Renal pelvis (tissue), 1 donor: ENCODE measurements at regions not wholly inside any gene's neighbourhood (a gene's known extent, or its start where the extent isn't known, plus 50 kb on each side); places are given as distances from the start of the nearest gene placed in this dataset.
"Not testable (repeated sequence)": the region's sequence is repeated elsewhere in the genome, so short reads cannot be mapped to it uniquely, and the experiment has no call there.

ENCODE experiments used
- DNase-seq: peaks from one replicate; pipeline ENCODE4 v3.0.0-alpha.2; 2013

DNA sequence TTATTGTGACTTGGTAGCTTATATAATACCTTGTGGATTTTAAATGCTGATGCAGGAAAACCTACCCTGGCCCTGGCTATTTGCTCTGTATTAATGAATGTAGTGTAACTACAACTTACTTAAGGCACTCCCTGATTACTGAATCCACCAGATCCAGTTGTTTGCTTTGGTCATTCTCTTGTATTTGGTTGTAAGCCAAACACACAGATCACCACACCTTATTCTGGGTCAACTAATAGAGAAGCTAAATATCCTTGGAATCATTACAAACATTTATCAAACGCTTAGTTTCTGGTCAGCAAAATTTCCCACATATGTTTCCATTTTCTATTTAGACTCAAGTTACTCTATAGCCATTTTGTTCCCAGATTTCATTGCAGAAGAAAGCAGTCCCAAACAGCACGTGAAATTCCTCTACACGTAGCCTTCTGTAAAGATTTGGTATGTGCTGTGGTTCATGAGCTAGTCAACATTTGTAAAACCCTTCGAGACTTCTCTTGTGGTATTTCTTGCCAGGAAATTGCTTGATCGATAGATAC, 322.6 kb downstream of the MEX3B start:
- DNase-seq, result no peak

DNA sequence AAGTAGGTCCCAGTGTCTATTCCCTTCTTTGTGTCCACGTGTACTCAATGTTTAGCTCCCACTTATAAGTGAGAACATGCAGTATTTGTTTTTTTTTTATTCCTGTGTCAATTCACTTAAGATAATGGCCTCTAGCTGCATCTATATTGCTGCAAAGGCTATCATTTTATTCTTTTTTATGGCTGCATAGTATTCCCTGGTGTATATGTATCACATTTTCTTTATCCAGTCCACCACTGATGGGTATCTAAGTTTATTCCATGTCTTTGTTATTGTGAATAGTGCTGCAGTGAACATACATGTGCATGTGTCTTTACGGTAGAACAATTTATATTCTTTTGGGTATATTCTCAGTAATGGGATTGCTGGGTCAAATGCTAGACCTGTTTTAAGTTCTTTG, 329.4 kb downstream of the MEX3B start:
- not testable (repeated sequence) for DNase-seq

DNA sequence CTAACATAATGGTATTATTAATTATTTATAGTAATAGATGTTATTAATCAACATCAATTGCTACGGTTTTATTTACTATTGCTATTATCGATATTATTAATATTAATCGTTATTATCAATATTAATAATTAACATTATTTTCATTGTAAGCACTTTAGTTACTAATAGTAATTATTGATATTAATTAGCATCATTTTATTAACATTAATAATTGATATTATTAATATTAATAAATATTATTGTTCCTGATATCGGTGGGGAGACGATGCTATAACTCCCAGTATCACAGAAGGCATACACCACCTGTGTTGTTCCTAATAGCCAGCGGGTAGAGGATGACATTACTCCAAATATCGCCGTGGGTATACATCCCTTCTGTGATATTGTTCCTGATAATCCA, 335.5 kb downstream of the MEX3B start:
- no peak for DNase-seq

DNA sequence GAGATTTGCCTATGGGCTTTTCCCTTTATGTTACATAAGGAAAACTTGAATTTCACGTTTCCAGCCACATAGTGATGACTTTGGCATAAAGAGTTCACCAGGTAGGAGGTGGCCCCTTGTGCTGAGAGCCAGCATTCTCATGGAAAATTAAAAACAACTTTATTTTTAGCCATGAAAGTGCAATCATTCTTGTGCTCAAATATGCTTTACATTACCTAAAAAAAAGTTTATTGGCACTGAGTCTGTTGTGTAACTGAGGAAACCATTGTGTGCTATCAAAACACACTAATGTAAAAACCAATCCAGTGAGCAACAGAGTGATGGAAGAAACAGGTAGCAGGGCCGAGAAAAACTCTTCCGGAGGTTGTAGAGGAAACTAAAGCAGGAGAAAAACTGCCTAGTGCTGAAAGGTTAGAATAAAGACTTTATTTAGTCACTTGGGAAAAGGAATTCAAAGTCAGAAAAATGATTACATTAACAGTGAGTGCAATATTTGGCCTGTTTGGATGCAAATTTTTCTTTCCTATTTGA, 332.9 kb upstream of the TMC3 start:
- DNase-seq, result not testable (repeated sequence)

DNA sequence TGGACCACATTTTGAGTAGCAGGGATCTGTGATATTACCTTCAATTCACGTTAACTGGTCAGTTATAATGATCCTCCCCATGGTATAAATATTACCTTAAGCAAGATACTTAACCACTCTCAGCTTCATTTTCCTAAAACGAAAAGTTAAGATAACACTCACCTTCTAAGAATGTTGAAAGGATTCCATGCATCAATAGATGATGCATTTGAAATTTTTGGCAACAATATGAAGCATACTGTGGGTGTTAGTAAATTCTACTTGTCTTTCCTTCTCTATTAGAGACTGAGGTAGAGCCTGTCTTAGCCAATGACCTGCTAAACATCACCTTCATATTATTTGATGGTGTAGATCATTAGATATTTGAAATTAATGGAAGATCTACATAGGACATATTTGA, 331.7 kb upstream of the TMC3 start:
- not testable (repeated sequence) for DNase-seq

DNA sequence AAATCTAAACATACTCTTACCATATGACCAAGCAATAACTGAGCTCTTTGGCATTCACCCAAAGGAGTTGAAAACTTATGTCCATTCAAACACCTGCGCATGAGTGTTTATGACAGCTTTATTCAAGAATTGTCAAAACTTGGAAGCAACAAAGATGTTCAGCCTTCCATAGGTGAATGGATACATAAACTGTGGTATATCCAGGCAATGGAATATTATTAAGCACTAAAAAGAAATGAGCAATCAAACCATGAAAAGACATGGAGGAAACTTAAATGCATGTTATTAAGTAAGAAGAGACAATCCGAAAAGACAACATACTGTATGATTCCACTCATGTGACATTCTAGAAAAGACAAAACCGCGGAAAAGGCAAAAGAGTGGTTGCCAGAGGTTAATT, 312.0 kb upstream of the TMC3 start:
- DNase-seq, result no peak

DNA sequence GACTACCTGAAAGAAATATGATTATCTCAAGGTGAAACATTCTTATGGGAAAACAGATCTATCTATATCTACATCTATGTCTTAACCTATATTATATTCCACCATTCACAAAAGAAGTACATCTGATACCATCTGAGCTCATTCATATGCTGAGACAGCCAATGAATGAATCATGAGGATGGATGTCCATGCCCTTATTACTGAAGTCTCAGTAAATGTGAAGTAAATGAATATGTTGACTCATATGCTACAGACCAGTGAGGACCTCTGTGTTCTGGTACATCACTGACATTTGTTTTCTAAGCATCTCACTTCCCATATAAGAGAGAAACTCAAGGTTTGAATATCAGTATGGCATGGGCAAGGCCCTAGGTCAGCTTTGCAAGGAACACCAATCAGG, 311.2 kb upstream of the TMC3 start:
- DNase-seq, result no peak

DNA sequence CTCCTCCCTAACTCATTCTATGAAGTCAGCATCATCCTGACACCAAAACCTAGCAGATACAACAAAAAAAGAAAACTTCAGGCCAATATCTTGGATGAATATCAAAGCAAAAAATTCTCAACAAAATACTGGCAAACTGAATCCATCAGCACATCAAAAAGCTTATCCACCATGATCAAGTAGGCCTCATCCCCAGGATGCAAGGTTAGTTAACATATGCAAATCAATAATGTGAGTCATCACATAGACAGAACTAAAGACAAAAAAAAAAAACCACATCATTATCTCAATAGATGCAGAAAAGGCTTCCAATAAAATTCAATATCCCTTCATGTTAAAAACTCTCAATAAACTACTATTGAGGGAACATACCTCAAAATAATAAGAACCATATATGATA, 306.8 kb upstream of the TMC3 start:
- no peak for DNase-seq

DNA sequence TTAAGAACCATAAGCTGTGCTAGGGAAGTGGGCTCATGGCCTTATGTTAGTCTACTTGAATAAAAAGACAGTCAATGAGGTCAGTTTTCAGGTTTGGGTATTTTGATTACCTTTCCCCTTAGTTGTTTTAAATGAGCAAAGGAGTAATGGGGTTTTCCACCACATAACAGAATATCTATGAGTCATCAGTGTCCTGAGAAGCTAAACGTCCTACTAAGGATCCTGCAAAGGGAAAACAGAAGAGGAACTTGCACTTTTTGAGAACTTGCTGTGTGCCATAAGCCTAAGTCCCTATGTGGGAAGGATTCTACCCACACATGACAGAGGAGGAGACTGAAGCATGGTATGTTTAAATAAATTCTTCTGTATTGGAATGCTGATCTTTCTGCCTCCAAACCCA, 292.8 kb upstream of the TMC3 start:
- no peak for DNase-seq

DNA sequence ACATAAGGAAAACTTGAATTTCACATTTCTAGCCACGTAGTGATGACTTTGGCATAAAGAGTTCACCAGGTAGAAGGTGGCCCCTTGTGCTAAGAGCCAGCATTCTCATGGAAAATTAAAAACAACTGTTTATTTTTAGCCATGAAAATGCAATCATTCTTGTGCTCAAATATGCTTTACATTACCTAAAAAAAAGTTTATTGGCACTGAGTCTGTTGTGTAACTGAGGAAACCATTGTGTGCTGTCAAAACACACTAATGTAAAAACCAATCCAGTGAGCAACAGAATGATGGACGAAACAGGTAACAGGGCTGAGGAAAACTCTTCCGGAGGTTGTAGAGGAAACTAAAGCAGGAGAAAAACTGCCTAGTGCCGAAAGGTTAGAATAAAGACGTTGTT, 287.0 kb upstream of the TMC3 start:
- DNase-seq, result no peak

DNA sequence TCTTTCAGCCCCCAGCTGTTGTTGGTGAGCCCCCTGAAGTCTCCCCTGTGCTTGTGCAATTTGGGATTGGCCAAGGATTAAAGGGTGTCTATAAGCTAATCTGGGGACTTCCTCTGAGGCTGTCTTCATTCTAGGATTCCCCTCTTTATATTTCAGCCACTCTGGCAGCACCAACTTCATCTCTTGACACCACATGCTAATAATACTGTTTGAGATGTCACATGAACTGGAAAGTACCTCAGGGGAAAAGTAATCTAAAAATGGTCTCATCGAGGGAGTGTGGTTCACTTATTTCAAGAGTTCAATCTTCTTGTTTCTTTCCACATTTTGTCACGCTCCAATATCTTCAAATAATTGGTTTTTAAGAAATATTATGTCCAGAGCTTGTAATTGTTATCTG, 279.2 kb upstream of the TMC3 start:
- DNase-seq, result no peak

DNA sequence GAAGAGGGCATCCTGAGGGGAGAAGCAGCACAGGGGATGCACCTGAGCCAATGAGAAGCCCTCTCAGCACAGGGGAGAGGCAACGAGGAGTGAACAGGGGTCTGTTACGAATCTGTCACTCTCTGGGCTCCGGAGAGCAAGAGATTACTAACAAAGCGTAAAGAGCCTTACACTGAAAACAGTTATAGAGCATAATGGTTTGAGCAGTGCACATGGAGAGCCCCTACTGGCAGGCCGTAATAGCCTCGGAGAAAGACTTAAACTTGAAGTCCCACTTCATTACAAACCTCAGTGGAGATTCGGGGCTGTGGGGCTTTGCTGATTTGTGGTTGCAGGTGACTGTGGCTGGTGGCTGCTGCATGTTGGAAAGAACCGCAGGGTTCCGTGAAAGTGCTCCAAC, 271.5 kb upstream of the TMC3 start:
- no peak for DNase-seq

DNA sequence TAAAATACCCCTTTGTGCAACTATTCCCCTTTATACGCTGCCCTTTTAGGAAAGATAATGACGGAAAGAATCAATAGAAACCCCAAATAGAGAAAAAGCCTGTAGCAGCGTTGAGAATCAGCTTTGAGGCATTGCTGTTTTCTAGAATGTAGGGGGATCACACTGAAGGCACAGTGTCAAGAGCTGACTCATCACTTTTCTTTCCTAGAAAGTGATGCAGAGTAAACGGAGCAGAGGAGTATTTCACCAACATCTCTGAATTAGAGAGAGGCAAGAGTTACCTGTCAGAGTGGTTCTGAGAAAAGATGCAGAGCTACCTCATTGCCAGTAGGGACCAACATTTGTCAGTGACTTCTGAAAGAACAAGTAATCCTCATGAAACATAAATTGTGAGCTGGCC, 269.8 kb upstream of the TMC3 start:
- no peak for DNase-seq

DNA sequence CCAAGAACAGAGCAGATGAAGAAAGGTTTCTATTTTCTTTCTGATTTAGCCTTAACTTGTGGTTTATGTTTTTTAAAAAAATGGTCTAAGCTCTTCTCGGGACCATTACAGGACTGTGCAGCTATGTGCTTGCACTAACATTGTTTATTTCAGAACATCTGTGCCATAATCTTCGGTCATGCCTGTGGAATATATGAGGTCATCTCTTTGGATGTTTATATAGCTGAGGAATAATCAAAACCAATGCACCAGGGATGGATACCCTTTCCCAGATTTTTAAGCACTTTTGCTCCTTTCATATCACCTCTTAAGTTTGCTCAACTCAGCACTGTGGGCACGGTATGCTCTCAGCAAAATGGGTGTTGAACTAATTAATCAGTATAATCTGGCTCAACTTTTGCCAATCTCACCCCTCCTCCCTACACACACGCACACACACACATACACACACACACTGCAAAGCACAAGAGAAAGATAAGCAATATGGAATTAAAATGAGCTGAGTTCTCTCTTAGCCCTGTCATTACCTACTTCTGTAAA, 268.5 kb upstream of the TMC3 start:
- peak; percentile 1 for DNase-seq

DNA sequence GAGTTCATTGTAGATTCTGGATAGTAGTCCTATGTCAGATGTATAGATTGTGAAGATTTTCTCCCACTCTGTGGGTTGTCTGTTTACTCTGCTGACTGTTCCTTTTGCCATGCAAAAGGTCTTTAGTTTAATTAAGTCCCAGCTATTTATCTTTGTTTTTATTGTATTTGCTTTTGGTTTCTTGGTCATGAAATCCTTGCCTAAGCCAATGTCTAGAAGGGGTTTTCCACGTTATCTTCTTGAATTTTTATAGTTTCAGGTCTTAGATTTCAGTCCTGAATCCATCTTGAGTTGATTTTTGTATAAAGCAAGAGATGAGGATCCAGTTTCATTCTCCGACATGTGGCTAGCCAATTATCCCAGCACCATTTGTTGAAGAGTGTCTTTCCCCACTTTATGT, 262.1 kb upstream of the TMC3 start:
- DNase-seq, result not testable (repeated sequence)

DNA sequence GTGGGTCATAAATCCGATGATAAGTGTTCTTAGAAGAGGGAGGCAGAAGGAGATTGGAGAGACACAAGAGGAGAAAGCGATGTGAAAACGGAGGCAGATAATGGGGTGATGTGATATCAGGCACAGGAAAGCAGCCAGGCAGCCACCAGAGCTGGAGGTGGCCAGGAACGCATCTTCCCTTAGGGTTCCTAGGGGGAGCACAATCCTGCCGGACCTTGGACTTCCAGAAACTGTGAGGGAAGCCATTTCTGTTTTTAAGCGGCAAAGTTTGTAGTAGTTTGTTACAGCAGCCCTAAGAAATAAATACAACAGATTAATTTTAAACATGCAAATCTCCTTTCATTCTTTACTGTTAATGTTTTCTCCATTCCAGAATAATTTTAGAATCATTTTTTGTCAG, 259.9 kb upstream of the TMC3 start:
- no peak for DNase-seq

DNA sequence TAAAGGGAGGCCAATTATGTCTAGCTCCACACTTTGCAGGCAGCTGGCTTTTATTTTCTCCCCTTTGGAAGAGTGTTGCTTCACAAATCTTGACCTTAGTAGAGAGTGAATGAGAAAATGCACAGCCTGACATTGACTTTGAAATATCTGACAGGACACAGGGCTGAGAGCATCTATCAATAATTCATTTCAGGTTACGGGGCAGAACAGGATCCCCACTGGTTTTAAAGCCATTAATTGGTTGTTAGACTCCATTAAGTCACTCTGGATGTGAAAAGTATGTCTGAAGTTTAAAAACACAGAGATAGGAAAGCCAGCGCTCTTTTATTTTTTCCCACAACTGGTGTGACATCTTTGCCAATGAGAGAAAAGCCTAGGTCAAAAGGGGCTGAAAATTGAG, 251.9 kb upstream of the TMC3 start:
- DNase-seq, result no peak

DNA sequence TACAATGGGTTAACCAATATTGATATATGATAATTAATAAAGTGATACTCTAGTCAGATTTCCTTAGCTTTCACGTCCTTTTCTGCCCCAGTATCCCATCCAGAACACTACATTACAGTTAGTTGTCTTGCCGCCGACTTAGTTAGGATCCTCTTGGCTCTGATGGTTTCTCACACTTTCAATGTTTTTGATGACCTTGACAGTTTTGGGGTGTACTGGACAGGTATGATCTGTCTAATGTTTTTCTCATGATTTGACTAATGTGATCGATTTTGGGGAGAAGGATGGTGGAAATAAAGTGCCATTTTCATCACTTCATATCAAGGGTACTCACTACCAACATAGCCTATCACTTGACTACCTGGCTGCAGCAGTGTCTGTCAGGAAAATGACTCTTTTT, 245.0 kb upstream of the TMC3 start:
- no peak for DNase-seq

DNA sequence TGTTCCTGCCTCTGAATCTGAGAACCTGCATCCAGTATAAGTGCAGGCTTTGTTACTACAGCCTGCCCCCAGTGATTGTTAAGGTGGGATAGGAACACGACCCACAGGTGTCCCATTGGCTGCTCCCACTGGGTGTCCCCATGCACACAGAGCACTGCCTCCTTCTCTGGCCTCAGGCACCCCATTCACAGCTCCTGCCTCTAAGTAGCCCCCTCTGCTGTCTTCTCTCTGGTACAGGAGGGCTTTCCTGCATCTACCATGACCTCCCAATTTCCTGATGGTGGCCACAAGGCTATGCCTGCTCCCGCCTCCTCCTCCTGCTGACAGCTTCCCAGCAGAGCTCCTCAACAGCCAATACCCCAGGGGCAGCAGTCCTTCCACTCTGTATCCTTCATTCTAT, 238.6 kb upstream of the TMC3 start:
- DNase-seq, result no peak

DNA sequence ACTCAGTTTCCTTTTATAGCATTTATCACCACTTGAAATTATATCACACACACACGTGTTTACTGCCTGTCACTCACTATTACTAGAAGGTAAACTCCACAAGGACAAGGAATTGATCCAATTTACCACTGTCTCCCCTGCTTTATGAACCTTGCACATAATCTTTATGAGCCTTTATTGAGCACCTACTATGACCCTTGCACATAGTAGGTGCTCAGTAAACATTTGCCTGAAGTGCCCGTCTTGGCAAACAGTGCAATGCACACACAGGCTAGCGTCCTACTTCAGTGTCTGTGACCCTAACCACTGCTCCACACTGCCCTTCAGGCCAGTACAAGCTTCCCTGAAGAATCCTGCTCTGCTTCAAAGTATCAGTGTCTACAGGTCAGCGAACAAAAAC, 237.7 kb upstream of the TMC3 start:
- DNase-seq, result no peak

DNA sequence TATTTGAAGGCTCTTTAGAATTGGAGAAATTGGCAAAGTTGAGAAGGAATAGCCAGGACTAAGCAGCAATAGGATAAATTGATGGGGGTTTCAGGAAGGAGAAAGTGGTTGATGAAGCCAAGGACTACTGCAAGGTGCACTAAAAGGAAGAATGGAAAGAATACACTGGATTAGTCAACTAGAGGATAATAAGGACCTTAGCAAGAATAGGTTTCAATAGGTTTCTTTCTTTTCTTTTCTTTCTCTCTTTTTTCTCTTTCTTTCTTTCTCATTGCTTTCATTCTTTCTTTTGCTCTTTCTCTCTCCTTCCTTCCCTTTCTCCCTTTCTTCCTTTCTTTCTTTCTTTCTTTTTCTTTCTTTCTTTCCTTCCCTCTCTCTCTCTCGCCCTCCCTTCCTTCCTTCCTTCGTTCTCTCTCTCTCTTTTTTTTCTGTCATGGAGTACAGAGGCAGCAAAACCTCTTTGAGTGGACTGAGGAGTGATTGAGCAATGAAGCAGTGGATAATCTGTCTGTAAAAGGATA, 234.4 kb upstream of the TMC3 start:
- DNase-seq, result no peak

DNA sequence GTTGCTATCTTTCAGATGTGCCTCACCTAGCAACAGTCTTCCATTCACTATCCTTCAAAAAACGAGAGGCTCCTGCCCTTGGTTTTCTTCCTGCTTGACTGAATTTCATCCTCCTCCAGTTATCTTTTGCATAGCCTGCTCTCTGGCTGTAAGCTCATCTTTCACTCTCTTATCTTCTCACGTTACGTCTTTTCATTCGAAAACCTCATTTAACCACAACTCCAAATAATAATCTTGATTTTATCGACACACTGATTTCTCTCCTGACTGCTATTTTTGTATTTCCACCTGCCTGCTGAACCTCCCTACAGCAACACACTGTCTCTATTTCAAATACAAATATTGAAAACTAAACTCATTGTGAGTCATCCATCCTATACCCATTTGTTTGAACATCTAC, 230.7 kb upstream of the TMC3 start:
- DNase-seq, result peak; percentile 10

DNA sequence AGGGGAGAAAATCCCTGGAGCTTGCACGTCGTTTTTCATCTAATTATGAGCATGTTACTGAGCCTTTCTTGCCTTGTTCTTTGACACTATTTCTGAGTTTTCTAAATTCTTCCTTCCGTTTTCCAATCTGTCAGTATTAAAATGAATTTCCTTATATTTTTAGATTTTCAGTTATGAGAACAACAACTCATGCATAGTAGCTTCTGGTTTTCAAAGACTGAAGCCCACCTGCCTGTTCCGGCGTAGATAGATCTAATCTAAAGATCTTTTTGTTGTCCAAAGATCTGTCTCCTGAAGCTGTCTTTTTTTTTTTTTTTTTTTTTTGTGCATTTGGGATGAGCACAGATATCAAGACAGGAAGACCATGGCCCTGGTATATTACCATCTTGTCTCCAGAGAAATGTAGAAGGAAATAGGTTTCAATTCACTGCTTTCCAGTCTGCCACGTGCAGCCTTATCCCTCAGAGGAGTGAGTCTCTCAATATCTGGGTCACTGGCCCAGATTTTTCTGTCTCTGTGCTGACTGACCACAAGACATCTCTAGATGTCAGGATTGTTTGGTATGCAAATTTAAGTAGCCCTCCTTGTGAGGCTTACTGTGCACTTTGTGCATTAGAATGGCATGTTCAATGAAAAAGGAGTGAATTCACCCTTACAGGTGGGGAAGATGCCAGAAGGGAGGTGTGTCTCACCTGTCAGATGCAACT, 222.3 kb upstream of the TMC3 start:
- DNase-seq, result no peak

DNA sequence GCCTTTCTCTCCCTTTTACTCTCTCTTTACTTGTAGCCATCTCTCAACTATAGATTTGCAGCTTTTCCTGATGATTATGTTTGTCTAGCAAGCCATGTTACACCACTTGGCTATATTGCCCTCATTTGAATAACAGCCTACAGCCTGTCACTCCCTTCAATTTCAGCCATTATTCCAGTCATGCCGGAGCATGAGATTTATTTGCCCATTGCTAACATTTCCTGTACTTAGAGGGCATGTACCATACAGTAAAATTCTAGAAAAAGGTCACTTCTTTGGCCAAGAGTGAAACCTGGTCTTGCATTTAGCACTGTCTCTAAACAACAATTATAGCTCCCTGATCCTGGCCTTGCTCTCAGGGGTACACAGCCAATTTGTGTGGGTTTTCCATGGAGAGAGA, 221.7 kb upstream of the TMC3 start:
- DNase-seq, result no peak
